Effector memory CD8-positive, alpha-beta T cell (primary cell): ENCODE measurements at regions not wholly inside any gene's neighbourhood (a gene's known extent, or its start where the extent isn't known, plus 50 kb on each side); places are given as distances from the start of the nearest gene placed in this dataset.

Experiments used
- ATAC-seq: fragments of 150-1000 bp; cut with Tn5 transposase; replicated peaks from 2 replicates; pipeline ENCODE4 v1.10.0; 2021; ENCODE audit warnings: mild to moderate bottlenecking, moderate library complexity
- DNase-seq, 3 experiments: peaks; one replicate each; pipeline ENCODE4 v3.0.0; 2021
- H3K27ac Mint-ChIP-seq, 2 donors: one replicate each; pipeline ENCODE4 v1.8.0; 2022; ENCODE audit warnings: mild to moderate bottlenecking in 2 of 2, mixed read lengths in 2 of 2, moderate library complexity in 2 of 2
- H3K27me3 Mint-ChIP-seq, 2 donors: one replicate each; pipeline ENCODE4 v1.8.0; 2022; ENCODE audit warnings: mixed read lengths in 2 of 2
- H3K36me3 Mint-ChIP-seq: one replicate; pipeline ENCODE4 v1.8.0; 2022; ENCODE audit warnings: mild to moderate bottlenecking, moderate library complexity, mixed read lengths; ENCODE audit not compliant: insufficient read depth
- H3K4me1 Mint-ChIP-seq, 2 donors: one replicate each; pipeline ENCODE4 v1.8.0; 2022; ENCODE audit warnings: low read depth in 2 of 2, mixed read lengths in 2 of 2
- H3K4me3 Mint-ChIP-seq, 2 donors: one replicate each; pipeline ENCODE4 v1.8.0; 2022; ENCODE audit warnings: mild to moderate bottlenecking in 2 of 2, mixed read lengths in 2 of 2, moderate library complexity in 2 of 2
- H3K9me3 Mint-ChIP-seq, 2 donors: one replicate each; pipeline ENCODE4 v1.8.0; 2022; ENCODE audit warnings: mixed read lengths in 2 of 2

DNA sequence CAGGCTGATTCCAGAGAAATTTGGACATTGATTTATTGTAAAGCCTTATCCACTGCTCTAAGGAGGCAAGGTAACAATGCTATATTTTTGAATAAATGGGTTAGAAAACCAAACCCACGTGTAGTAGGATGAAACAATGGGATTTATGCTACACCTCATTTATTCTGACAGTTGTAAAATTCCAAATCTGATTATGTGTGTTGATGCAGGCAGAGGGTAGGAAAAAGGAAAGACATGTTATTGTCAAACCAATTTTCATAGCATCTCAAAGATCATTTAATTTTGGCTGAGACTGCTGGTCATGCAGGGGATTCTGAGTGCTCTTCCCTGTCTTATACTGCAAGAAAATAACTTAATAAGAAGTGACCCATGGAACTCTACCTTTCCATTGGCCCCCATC lies 1219.9 kb upstream of the SORCS1 start:
- no peak for ATAC-seq
- Mint-ChIP-seq H3K4me3 (no peak overlapping the region), H3K27me3 (no peaks in the 10 kb centered on the region), H3K9me3 (peaks cover 7 to 11% of the 10 kb centered on the region in 2 donors), H3K4me1 (no peaks in the 10 kb centered on the region), H3K27ac (no peak overlapping the region), H3K36me3 (no peaks in the 10 kb centered on the region)
- no peak for DNase-seq

DNA sequence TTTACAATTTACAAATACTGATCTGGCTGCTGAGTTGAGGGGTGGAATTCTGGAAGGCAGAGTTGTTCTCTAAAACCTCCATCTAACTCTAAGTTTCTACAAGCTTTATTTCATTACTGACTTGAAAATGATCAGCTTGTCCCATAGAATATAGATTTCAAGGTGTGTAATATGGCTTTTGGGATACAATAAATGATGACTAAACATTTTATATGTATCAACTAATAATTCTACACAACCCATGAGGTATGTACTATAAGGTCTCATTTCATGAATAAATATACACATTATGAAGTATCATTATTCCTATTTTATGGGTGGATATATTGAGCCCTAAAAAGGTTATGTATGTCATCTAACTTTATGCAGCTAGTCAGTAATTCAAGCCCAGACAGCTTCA lies 1214.3 kb upstream of the SORCS1 start:
- no peaks in the 10 kb centered on the region for H3K36me3 Mint-ChIP-seq
- H3K4me1 Mint-ChIP-seq, result no peaks in the 10 kb centered on the region
- DNase-seq (no peak), ATAC-seq (no peak)
- H3K4me3 Mint-ChIP-seq, result no peak overlapping the region
- peaks cover 8 to 11% of the 10 kb centered on the region in 2 donors for H3K9me3 Mint-ChIP-seq
- no peaks in the 10 kb centered on the region for H3K27me3 Mint-ChIP-seq
- H3K27ac Mint-ChIP-seq, result no peak overlapping the region

DNA sequence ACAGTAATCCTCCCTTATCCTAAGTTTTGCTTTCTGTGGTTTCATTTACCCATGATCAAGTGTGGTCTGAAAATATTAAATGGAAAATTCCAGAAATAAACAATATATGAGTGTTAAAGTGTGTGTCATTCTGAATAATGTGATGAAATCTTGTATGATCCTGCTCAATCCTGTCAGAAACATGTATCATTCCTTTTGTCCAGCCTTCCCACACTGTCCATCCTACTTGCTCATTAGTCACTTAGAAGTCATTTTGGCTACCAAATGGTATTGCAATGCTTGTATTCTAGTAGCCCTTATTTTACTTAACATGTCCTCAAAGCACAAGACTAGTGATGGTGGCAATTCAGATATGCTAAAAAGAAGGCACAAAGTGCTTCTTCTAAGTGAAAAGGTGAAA lies 1211.2 kb upstream of the SORCS1 start:
- no peaks in the 10 kb centered on the region for H3K27me3 Mint-ChIP-seq
- H3K4me3 Mint-ChIP-seq, result no peak overlapping the region
- peaks cover 8 to 11% of the 10 kb centered on the region in 2 donors for H3K9me3 Mint-ChIP-seq
- H3K36me3 Mint-ChIP-seq, result no peaks in the 10 kb centered on the region
- no peaks in the 10 kb centered on the region for H3K4me1 Mint-ChIP-seq
- no peak overlapping the region for H3K27ac Mint-ChIP-seq
- ATAC-seq (no peak), DNase-seq (no peak)

DNA sequence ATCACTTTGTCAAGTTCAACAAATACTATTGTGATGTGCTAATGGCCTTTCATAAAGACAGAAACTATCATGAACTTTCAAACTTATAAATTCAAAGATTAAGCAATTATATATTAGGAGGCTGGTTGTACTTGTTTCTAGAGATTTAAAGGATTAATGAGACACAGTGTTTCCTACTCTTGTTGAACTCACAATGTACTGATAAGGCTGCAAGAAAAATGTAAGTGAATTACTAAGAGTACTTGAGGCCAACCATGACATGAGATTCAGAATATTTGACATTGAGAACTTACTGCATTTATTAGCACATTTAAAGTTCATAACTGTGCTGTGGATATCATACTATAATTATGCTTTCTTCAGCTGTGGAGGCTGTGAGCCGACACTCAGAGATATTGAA lies 1210.5 kb upstream of the SORCS1 start:
- H3K27ac Mint-ChIP-seq, result no peak overlapping the region
- H3K4me3 Mint-ChIP-seq, result no peak overlapping the region
- H3K4me1 Mint-ChIP-seq, result no peaks in the 10 kb centered on the region
- no peaks in the 10 kb centered on the region for H3K27me3 Mint-ChIP-seq
- DNase-seq (no peak), ATAC-seq (no peak)
- H3K36me3 Mint-ChIP-seq, result no peaks in the 10 kb centered on the region
- H3K9me3 Mint-ChIP-seq, result peaks cover 8 to 12% of the 10 kb centered on the region in 2 donors

DNA sequence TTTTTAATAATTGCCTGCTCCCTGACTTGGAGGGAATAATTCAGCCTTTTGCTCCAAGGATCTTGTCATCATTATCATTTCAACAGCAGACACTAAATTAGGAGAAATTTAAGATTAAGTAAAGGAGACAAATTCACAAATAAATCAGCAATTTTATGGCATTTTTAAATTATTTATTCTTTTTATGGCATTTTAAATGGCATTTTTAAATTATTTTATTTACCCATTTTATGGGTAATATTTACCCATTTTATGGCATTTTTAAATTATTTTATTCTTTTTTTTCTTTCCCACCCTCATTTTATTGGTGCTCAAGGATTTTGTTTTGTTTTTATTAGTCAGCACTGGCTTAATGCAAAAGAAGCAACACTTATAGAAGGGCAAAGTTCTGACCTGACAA lies 1201.0 kb upstream of the SORCS1 start:
- no peak overlapping the region for H3K4me3 Mint-ChIP-seq
- DNase-seq (no peak), ATAC-seq (no peak)
- H3K9me3 Mint-ChIP-seq, result peaks cover 7 to 16% of the 10 kb centered on the region in 2 donors
- no peaks in the 10 kb centered on the region for H3K27me3 Mint-ChIP-seq
- no peak overlapping the region for H3K27ac Mint-ChIP-seq
- no peaks in the 10 kb centered on the region for H3K36me3 Mint-ChIP-seq
- no peaks in the 10 kb centered on the region for H3K4me1 Mint-ChIP-seq

DNA sequence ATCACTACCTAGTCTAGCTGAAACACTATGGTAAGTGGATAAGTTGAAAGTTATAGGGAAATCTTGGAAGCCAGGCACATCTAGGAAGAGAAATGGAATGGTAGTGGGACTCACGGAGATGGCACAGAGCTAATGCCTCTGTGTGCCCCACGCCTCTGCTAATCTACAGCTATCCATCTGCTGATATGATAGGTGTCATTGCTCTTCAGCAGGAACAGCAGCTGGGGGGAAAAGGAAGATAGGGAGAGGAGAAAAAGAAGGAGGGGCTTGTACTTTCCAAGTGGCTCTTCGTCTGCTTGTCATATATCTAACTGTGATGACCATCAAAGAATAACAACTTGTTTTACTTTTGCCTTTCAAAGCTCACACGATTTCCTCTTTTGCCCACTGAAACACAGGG lies 1199.1 kb upstream of the SORCS1 start:
- no peak for DNase-seq
- H3K9me3 Mint-ChIP-seq, result peaks cover 6 to 17% of the 10 kb centered on the region in 2 donors
- H3K36me3 Mint-ChIP-seq, result no peaks in the 10 kb centered on the region
- ATAC-seq, result no peak
- no peaks in the 10 kb centered on the region for H3K27me3 Mint-ChIP-seq
- H3K27ac Mint-ChIP-seq, result no peak overlapping the region
- H3K4me1 Mint-ChIP-seq, result no peaks in the 10 kb centered on the region
- H3K4me3 Mint-ChIP-seq, result no peak overlapping the region

DNA sequence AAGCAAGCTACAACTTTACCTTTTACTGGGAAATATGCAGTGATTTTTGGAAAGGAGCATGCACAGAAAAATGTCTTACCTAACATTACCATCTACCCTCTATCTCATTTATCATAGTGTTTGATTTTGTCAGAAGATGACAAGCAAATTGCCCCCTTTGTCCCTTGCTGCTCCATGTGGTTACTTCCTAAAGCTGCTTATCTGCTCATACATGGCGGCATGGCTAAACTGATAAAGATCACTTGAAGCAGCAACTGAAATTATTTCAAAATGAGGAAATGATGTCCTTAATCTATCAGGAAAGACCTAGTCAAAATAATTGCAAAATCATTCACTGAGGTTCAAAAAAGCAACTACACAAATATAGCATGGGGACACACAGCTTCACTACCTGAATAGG lies 1198.5 kb upstream of the SORCS1 start:
- no peak for ATAC-seq
- no peaks in the 10 kb centered on the region for H3K4me1 Mint-ChIP-seq
- H3K27ac Mint-ChIP-seq, result no peak overlapping the region
- H3K9me3 Mint-ChIP-seq, result peaks cover 4 to 17% of the 10 kb centered on the region in 2 donors
- no peaks in the 10 kb centered on the region for H3K27me3 Mint-ChIP-seq
- no peak overlapping the region for H3K4me3 Mint-ChIP-seq
- no peaks in the 10 kb centered on the region for H3K36me3 Mint-ChIP-seq
- DNase-seq, result no peak

DNA sequence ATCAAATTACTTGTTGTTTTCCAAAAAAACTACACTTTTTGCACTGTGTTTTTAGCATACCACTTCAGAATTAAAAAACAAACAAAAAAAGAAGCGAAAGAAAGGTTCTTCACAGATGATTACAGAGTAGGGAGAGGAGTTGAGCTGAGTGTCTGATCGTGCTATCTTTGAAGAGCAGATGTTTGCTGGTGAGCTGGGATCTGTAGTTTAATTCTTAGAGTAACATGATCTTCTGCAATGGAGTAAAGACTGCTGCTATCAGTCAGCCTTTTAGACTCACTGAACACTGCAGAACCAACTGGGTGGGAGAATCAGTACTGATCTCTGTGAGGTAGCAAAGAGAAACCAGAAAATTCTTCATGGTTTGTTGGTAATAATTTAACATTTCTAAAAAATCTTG lies 1197.8 kb upstream of the SORCS1 start:
- no peak for DNase-seq
- no peak overlapping the region for H3K27ac Mint-ChIP-seq
- no peaks in the 10 kb centered on the region for H3K27me3 Mint-ChIP-seq
- no peaks in the 10 kb centered on the region for H3K36me3 Mint-ChIP-seq
- no peak for ATAC-seq
- peaks cover 4 to 17% of the 10 kb centered on the region in 2 donors for H3K9me3 Mint-ChIP-seq
- no peak overlapping the region for H3K4me3 Mint-ChIP-seq
- no peaks in the 10 kb centered on the region for H3K4me1 Mint-ChIP-seq

DNA sequence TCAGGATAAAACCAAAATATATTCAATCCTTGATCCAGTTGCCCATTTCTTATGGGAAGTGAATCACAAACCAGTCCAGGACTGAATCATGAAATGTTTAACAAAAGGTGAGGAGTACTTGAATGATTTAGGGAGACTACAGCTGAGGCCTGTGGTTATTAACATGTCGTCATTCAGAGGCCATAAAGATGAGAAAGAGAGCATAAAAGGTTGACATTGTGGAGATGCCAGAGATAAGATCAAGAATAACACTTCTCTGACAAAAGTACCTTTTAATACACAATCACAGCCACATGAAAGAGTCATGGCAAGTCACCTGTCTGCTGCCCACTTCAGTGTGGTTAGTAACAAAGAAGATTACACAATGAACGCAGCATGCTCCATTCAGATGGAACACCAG lies 1195.7 kb upstream of the SORCS1 start:
- H3K27ac Mint-ChIP-seq, result no peak overlapping the region
- peaks cover 12 to 24% of the 10 kb centered on the region in 2 donors for H3K9me3 Mint-ChIP-seq
- no peak for ATAC-seq
- no peaks in the 10 kb centered on the region for H3K27me3 Mint-ChIP-seq
- no peaks in the 10 kb centered on the region for H3K36me3 Mint-ChIP-seq
- no peak overlapping the region for H3K4me3 Mint-ChIP-seq
- no peaks in the 10 kb centered on the region for H3K4me1 Mint-ChIP-seq
- DNase-seq, result no peak

DNA sequence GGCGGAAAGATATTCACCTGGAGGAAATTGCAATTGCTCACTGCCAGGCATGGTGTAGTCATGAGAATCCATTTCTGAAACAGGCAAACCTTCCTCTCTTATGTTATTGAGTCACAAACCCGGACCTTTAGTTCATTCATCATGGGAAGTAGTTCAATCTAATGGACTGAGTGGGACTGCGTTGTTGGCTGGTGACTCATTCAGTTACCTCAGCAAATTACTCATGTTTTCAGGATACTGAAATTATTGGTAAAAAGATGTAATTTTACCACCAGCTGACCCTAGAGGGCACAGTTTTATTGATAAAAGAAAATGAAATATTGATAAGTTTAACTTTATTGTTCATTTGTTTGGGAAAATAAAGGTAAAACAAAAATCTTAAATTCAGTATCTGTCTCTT lies 1194.4 kb upstream of the SORCS1 start:
- no peak overlapping the region for H3K4me3 Mint-ChIP-seq
- no peaks in the 10 kb centered on the region for H3K4me1 Mint-ChIP-seq
- ATAC-seq, result no peak
- DNase-seq, result no peak
- H3K9me3 Mint-ChIP-seq, result peaks cover 12 to 24% of the 10 kb centered on the region in 2 donors
- H3K27ac Mint-ChIP-seq, result no peak overlapping the region
- no peaks in the 10 kb centered on the region for H3K36me3 Mint-ChIP-seq
- H3K27me3 Mint-ChIP-seq, result no peaks in the 10 kb centered on the region

DNA sequence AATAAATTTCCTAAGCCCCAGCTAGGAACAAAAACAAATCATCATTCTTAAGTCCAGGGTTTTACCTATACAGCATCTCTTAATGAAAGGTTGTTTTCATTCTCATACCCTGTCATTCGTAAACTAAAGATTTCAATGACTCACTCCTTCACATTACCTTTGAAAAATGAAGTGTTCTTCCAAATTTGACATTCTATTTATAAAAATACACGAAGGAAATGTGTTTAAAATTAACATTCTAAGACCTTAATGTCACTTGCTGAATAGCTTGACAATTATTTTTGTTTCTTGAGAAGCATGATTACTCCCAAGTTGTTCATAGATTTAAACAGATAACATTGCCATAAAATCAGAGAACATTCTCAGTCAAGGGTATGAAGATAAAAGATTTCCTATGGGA lies 1188.3 kb upstream of the SORCS1 start:
- Mint-ChIP-seq H3K4me1 (no peaks in the 10 kb centered on the region), H3K27me3 (no peaks in the 10 kb centered on the region), H3K27ac (no peak overlapping the region), H3K9me3 (peaks cover 7 to 13% of the 10 kb centered on the region in 2 donors), H3K4me3 (no peak overlapping the region), H3K36me3 (no peaks in the 10 kb centered on the region)
- ATAC-seq, result no peak
- no peak for DNase-seq

DNA sequence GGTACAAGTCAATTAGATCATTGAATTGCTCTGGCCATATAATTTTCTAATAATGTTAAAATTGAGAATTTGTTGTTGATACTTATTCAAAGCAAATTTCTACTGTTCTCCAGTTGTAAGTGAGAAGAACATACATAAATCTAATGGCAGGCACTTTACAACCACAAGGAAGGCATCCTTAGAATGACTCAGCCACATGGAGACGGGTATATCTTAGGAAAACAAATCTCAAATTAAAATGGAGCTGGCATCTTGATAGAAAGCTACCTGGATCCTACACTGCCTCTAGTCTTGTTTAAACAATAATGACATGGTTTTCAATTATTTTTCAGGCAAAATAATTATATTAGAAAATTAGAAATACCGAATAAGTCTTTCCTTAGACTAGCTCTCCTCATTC lies 1183.7 kb upstream of the SORCS1 start:
- ATAC-seq, result no peak
- no peaks in the 10 kb centered on the region for H3K27me3 Mint-ChIP-seq
- no peak for DNase-seq
- no peak overlapping the region for H3K27ac Mint-ChIP-seq
- H3K9me3 Mint-ChIP-seq, result peaks cover 8 to 12% of the 10 kb centered on the region in 2 donors
- no peaks in the 10 kb centered on the region for H3K36me3 Mint-ChIP-seq
- H3K4me1 Mint-ChIP-seq, result no peaks in the 10 kb centered on the region
- H3K4me3 Mint-ChIP-seq, result no peak overlapping the region

DNA sequence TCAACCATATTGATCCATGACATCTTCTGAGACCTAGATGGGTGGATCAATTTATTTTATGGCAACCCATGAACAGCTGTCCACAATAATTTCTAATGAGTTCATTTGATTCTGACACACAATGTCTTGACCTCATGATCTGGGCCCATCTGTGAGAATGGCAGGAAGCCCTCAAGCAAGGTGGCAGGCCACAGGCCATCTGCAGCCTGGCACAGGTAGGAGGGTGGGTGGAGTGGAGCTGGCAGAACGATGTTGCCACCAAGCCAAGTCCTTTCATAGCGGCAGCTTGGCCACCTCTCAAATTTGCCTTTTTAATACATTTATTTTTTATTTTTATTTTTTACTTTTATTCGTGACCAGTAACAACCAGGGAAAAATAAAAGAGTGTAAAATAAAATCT lies 1181.6 kb upstream of the SORCS1 start:
- no peak for ATAC-seq
- no peak overlapping the region for H3K4me3 Mint-ChIP-seq

DNA sequence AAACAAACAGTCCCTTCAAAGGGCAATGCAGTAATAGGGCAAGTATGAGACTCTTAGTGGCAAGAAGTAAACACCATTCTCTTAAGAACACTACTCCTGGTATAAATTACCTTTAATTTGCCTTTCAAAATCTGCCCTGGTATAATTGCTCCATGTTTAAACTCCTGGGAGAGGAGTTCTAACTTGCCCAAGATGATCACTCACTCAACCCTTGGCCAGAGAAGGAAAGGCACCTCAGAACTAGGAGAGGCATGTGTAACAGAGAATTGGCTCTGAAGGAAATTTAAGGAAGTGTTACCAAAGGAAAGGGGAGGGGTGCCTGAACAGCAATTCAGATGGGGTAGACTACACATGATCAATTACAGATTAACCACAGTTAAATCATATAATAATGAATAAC lies 1173.6 kb upstream of the SORCS1 start:
- peaks cover 6 to 11% of the 10 kb centered on the region in 2 donors for H3K9me3 Mint-ChIP-seq
- no peaks in the 10 kb centered on the region for H3K27me3 Mint-ChIP-seq
- ATAC-seq (no peak), DNase-seq (no peak)
- H3K27ac Mint-ChIP-seq, result no peak overlapping the region
- H3K4me1 Mint-ChIP-seq, result no peaks in the 10 kb centered on the region
- H3K36me3 Mint-ChIP-seq, result no peaks in the 10 kb centered on the region
- H3K4me3 Mint-ChIP-seq, result no peak overlapping the region

More for the DNA sequence above, 1181.6 kb upstream of the SORCS1 start:
- no peak for DNase-seq
- Mint-ChIP-seq H3K9me3 (peaks cover 9 to 12% of the 10 kb centered on the region in 2 donors), H3K4me1 (no peaks in the 10 kb centered on the region), H3K27me3 (no peaks in the 10 kb centered on the region), H3K27ac (no peak overlapping the region), H3K36me3 (no peaks in the 10 kb centered on the region)

DNA sequence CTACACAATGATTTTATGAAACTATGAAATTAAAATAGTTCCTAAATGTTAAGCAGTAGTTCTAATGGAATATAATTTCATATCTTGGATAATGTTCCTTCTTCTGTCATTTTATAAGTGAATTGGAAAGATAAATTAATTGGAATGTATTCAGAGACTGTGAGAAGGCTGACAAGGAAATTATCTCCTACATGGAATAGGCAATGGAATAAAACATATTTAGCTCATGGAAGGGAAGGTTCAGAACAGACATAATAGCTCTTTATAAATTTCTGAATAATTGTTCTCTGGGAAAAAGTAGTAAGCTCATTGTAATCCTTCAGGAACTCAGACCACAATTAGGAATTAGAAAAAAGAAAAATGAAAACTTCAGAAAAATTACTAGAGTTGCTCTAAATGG lies 1172.3 kb upstream of the SORCS1 start:
- Mint-ChIP-seq H3K9me3 (peaks cover 7 to 11% of the 10 kb centered on the region in 2 donors), H3K27ac (no peak overlapping the region), H3K4me1 (no peaks in the 10 kb centered on the region), H3K27me3 (no peaks in the 10 kb centered on the region), H3K36me3 (no peaks in the 10 kb centered on the region), H3K4me3 (no peak overlapping the region)
- ATAC-seq (no peak), DNase-seq (no peak)
